ENCODE measurements at regions not wholly inside any gene's neighbourhood (a gene's known extent, or its start where the extent isn't known, plus 50 kb on each side); places are given as distances from the start of the nearest gene placed in this dataset.
A peak's percentile ranks its signal among the peaks of the same experiment; 100 is the strongest.

GRCh38 chr3:102102394-102102793 is 253.1 kb downstream of the NFKBIZ start:
- FAIRE-seq: no peak
- no peak for DNase-seq (ENCODE audit: insufficient read length, low spot score)

GRCh38 chr3:102104033-102104432 is 254.7 kb downstream of the NFKBIZ start:
- no peak for FAIRE-seq

GRCh38 chr3:102105193-102105592 is 255.9 kb downstream of the NFKBIZ start:
- DNase-seq (ENCODE audit: insufficient read length, low spot score) (no peak), FAIRE-seq (no peak)

More at GRCh38 chr3:102104033-102104432, 254.7 kb downstream of the NFKBIZ start:
- DNase-seq (ENCODE audit: insufficient read length, low spot score): no peak

GRCh38 chr3:102106416-102107097 is 257.2 kb downstream of the NFKBIZ start:
- no peak for FAIRE-seq

GRCh38 chr3:102112704-102113230 is 263.5 kb downstream of the NFKBIZ start:
- DNase-seq (ENCODE audit: insufficient read length, low spot score) (no peak), FAIRE-seq (no peak)

More at GRCh38 chr3:102106416-102107097, 257.2 kb downstream of the NFKBIZ start:
- no peak for DNase-seq (ENCODE audit: insufficient read length, low spot score)

GRCh38 chr3:102113421-102114041 is 264.2 kb downstream of the NFKBIZ start:
- FAIRE-seq (no peak), DNase-seq (ENCODE audit: insufficient read length, low spot score) (no peak)

GRCh38 chr3:102114264-102114979 is 265.1 kb downstream of the NFKBIZ start:
- DNase-seq (ENCODE audit: insufficient read length, low spot score): no peak

GRCh38 chr3:102122527-102122926 is 273.2 kb downstream of the NFKBIZ start:
- no peak for FAIRE-seq

More at GRCh38 chr3:102114264-102114979, 265.1 kb downstream of the NFKBIZ start:
- no peak for FAIRE-seq

GRCh38 chr3:102123590-102124190 is 274.4 kb downstream of the NFKBIZ start:
- no peak for DNase-seq (ENCODE audit: insufficient read length, low spot score)
- no peak for FAIRE-seq

More at GRCh38 chr3:102122527-102122926, 273.2 kb downstream of the NFKBIZ start:
- DNase-seq (ENCODE audit: insufficient read length, low spot score): no peak

GRCh38 chr3:102124282-102124681 is 275.0 kb downstream of the NFKBIZ start:
- no peak for DNase-seq (ENCODE audit: insufficient read length, low spot score)
- FAIRE-seq: no peak

- FAIRE-seq: no peak
Observed at GRCh38 chr3:102124704-102125103, 275.4 kb downstream of the NFKBIZ start.

GRCh38 chr3:102125197-102125993 is 276.1 kb downstream of the NFKBIZ start:
- FAIRE-seq (no peak), DNase-seq (ENCODE audit: insufficient read length, low spot score) (no peak)

More at GRCh38 chr3:102124704-102125103, 275.4 kb downstream of the NFKBIZ start:
- no peak for DNase-seq (ENCODE audit: insufficient read length, low spot score)

- DNase-seq (ENCODE audit: insufficient read length, low spot score) (no peak), FAIRE-seq (no peak)
Observed at GRCh38 chr3:102125994-102126368, 276.7 kb downstream of the NFKBIZ start.

GRCh38 chr3:102129760-102130608 is 280.7 kb downstream of the NFKBIZ start:
- peak; percentile 74 for FAIRE-seq
- DNase-seq (ENCODE audit: insufficient read length, low spot score): no peak

GRCh38 chr3:102132370-102132769 is 283.1 kb downstream of the NFKBIZ start:
- FAIRE-seq: no peak
- no peak for DNase-seq (ENCODE audit: insufficient read length, low spot score)

GRCh38 chr3:102133376-102133775 is 284.1 kb downstream of the NFKBIZ start:
- no peak for DNase-seq (ENCODE audit: insufficient read length, low spot score)
- no peak for FAIRE-seq

- no peak for DNase-seq (ENCODE audit: insufficient read length, low spot score)
- no peak for FAIRE-seq
Observed at GRCh38 chr3:102135316-102135715, 286.0 kb downstream of the NFKBIZ start.

GRCh38 chr3:102136183-102136582 is 286.9 kb downstream of the NFKBIZ start:
- DNase-seq (ENCODE audit: insufficient read length, low spot score): no peak
- no peak for FAIRE-seq

- FAIRE-seq: no peak
- DNase-seq (ENCODE audit: insufficient read length, low spot score): no peak
Observed at GRCh38 chr3:102140116-102140515, 290.8 kb downstream of the NFKBIZ start.

Measured in GM19239 (cell line).